Ovary (tissue), 3 donors: ENCODE measurements at regions not wholly inside any gene's neighbourhood (a gene's known extent, or its start where the extent isn't known, plus 50 kb on each side); places are given as distances from the start of the nearest gene placed in this dataset.

ENCODE experiments used
- EP300 ChIP-seq: sonication (generic); formaldehyde crosslinking; IDR thresholded peaks from one replicate; pipeline ENCODE4 v1.6.1; 2017; ENCODE audit warnings: antibody characterized with exemption
- POLR2A ChIP-seq: fragments of 450-650 bp; IDR thresholded peaks from one replicate; pipeline ENCODE4 v1.6.1; 2017; ENCODE audit warnings: antibody characterized with exemption, mild to moderate bottlenecking, moderate library complexity
- TF ChIP-seq, protein P1 (sequence below), 3 donors: fragments of 450-650 bp in 2 of 3; fragments of 200-600 bp in 1 of 3; IDR thresholded peaks; one replicate each; pipeline versions ENCODE4 v1.5.1 to v1.8.0; 2016 to 2022; ENCODE audit warnings: antibody characterized with exemption in 3 of 3, mild to moderate bottlenecking in 1 of 3
- donor health status: DM: no; HTN: no; CAD: no.

DNA sequence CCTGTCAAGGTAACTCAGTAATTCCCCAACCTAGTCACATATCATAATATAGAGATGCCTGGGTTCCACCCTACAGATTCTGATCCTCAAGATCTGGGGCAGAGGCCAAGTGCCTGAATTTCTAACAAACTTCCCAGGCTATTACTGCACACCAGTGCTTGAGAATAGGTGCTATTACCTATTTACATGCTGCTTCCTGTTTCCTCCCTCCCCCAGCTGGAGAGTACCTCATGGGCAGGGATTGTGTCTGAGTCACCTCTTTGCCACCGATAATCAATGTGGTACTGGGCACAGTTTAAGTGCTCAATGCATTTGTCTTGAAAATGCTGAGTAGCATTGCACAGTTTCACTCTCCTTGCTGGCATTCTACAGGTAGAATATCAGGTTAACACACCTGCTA is 582.2 kb upstream of the CADM1 start:
- TF ChIP-seq POLR2A (no peak), EP300 (no peak)
- TF ChIP-seq, protein P1, sequence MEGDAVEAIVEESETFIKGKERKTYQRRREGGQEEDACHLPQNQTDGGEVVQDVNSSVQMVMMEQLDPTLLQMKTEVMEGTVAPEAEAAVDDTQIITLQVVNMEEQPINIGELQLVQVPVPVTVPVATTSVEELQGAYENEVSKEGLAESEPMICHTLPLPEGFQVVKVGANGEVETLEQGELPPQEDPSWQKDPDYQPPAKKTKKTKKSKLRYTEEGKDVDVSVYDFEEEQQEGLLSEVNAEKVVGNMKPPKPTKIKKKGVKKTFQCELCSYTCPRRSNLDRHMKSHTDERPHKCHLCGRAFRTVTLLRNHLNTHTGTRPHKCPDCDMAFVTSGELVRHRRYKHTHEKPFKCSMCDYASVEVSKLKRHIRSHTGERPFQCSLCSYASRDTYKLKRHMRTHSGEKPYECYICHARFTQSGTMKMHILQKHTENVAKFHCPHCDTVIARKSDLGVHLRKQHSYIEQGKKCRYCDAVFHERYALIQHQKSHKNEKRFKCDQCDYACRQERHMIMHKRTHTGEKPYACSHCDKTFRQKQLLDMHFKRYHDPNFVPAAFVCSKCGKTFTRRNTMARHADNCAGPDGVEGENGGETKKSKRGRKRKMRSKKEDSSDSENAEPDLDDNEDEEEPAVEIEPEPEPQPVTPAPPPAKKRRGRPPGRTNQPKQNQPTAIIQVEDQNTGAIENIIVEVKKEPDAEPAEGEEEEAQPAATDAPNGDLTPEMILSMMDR (IDR thresholded peaks at IDR 0.05), result no peak
